ENCODE measurements at regions not wholly inside any gene's neighbourhood (a gene's known extent, or its start where the extent isn't known, plus 50 kb on each side); places are given as distances from the start of the nearest gene placed in this dataset.

DNA sequence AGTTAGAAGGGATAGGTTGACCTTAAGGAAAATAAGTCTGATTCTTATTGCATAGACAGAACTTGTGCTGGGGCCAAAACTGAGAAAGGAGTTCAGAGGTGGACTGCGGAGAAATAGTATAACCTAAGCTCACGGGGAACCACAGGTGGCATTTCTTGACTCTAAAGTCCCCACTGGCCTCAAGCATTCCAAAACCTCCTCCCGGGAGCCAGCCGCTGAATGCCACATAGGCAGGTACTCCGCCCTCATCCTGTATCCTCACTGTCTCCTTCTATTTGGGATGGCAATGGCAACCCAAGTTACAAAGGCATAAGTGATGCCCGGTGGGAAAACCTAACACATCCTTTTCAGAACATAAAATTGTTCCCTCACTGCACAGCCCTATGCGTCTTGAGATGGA lies 173.0 kb downstream of the SP3 start:
- TF ChIP-seq NFE2L1 (CRISPR knock-in tag; IDR thresholded peaks at IDR 0.05; ENCODE audit: borderline replicate concordance), result no peak
- no peak for TF ChIP-seq POLR2AphosphoS2 (IDR thresholded peaks at IDR 0.05; ENCODE audit: low read depth, low read length)
- no peak for TF ChIP-seq RXRA (CRISPR knock-in tag; IDR thresholded peaks at IDR 0.05)
- TF ChIP-seq FOXJ3 (CRISPR knock-in tag; IDR thresholded peaks at IDR 0.05; ENCODE audit: borderline replicate concordance), result no peak
- no peak for TF ChIP-seq FOXA1 (IDR thresholded peaks at IDR 0.05)
- no peak for TF ChIP-seq FOXA1 (CRISPR knock-in tag; IDR thresholded peaks at IDR 0.05)
- TF ChIP-seq ZBTB21 (CRISPR knock-in tag; IDR thresholded peaks at IDR 0.05), result no peak
- TF ChIP-seq, protein P1, sequence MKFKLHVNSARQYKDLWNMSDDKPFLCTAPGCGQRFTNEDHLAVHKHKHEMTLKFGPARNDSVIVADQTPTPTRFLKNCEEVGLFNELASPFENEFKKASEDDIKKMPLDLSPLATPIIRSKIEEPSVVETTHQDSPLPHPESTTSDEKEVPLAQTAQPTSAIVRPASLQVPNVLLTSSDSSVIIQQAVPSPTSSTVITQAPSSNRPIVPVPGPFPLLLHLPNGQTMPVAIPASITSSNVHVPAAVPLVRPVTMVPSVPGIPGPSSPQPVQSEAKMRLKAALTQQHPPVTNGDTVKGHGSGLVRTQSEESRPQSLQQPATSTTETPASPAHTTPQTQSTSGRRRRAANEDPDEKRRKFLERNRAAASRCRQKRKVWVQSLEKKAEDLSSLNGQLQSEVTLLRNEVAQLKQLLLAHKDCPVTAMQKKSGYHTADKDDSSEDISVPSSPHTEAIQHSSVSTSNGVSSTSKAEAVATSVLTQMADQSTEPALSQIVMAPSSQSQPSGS (CRISPR knock-in tag; IDR thresholded peaks at IDR 0.05), result no peak
- TF ChIP-seq ZNF24 (IDR thresholded peaks at IDR 0.05), result no peak
- TF ChIP-seq, protein P2, sequence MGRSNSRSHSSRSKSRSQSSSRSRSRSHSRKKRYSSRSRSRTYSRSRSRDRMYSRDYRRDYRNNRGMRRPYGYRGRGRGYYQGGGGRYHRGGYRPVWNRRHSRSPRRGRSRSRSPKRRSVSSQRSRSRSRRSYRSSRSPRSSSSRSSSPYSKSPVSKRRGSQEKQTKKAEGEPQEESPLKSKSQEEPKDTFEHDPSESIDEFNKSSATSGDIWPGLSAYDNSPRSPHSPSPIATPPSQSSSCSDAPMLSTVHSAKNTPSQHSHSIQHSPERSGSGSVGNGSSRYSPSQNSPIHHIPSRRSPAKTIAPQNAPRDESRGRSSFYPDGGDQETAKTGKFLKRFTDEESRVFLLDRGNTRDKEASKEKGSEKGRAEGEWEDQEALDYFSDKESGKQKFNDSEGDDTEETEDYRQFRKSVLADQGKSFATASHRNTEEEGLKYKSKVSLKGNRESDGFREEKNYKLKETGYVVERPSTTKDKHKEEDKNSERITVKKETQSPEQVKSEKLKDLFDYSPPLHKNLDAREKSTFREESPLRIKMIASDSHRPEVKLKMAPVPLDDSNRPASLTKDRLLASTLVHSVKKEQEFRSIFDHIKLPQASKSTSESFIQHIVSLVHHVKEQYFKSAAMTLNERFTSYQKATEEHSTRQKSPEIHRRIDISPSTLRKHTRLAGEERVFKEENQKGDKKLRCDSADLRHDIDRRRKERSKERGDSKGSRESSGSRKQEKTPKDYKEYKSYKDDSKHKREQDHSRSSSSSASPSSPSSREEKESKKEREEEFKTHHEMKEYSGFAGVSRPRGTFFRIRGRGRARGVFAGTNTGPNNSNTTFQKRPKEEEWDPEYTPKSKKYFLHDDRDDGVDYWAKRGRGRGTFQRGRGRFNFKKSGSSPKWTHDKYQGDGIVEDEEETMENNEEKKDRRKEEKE (IDR thresholded peaks at IDR 0.05), result no peak
- TF ChIP-seq SRSF9 (IDR thresholded peaks at IDR 0.05; ENCODE audit: borderline replicate concordance, insufficient read depth, low read depth, low read length, poor library complexity, severe bottlenecking), result no peak
- no peak for TF ChIP-seq RFX1 (IDR thresholded peaks at IDR 0.05)
- TF ChIP-seq MYC (CRISPR knock-in tag; IDR thresholded peaks at IDR 0.05; ENCODE audit: borderline replicate concordance), result no peak
- TF ChIP-seq, protein P3, sequence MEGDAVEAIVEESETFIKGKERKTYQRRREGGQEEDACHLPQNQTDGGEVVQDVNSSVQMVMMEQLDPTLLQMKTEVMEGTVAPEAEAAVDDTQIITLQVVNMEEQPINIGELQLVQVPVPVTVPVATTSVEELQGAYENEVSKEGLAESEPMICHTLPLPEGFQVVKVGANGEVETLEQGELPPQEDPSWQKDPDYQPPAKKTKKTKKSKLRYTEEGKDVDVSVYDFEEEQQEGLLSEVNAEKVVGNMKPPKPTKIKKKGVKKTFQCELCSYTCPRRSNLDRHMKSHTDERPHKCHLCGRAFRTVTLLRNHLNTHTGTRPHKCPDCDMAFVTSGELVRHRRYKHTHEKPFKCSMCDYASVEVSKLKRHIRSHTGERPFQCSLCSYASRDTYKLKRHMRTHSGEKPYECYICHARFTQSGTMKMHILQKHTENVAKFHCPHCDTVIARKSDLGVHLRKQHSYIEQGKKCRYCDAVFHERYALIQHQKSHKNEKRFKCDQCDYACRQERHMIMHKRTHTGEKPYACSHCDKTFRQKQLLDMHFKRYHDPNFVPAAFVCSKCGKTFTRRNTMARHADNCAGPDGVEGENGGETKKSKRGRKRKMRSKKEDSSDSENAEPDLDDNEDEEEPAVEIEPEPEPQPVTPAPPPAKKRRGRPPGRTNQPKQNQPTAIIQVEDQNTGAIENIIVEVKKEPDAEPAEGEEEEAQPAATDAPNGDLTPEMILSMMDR (CRISPR knock-in tag; IDR thresholded peaks at IDR 0.05), result no peak

Data from HepG2 (cell line).